CD14-positive monocyte (primary cell): ENCODE measurements at regions not wholly inside any gene's neighbourhood (a gene's known extent, or its start where the extent isn't known, plus 50 kb on each side); places are given as distances from the start of the nearest gene placed in this dataset.

Experiments used
- DNase-seq, 3 donors: peaks; one replicate each; pipeline ENCODE4 v3.0.0-alpha.2; 2011 to 2022
- H2AFZ ChIP-seq: 2 replicates; pipeline ENCODE4 v1.6.0; 2012; ENCODE audit warnings: mild to moderate bottlenecking, low read depth, low read length, inconsistent platforms; ENCODE audit not compliant: insufficient read depth, poor library complexity, severe bottlenecking
- H3K27ac ChIP-seq, 2 donors: 1 replicate in 1 of 2; 2 replicates in 1 of 2; pipeline ENCODE4 v1.5.1; 2012 to 2013; ENCODE audit warnings: low read length in 2 of 2, control low read depth in 1 of 2, inconsistent platforms in 1 of 2, low read depth in 1 of 2, mild to moderate bottlenecking in 1 of 2
- H3K27me3 ChIP-seq, 2 donors: one replicate each; pipeline versions ENCODE4 v1.6.0 to v1.6.1; 2011 to 2013; ENCODE audit warnings: low read length in 2 of 2; ENCODE audit not compliant: control insufficient read depth in 2 of 2, insufficient read depth in 2 of 2
- H3K36me3 ChIP-seq, 2 donors: replicated peaks in 1 of 2; 1 replicate in 1 of 2; 2 replicates in 1 of 2; pipeline versions ENCODE4 v1.5.1 to v1.6.1; 2012 to 2013; ENCODE audit warnings: low read length in 2 of 2, control low read depth in 1 of 2, inconsistent platforms in 1 of 2, mild to moderate bottlenecking in 1 of 2; ENCODE audit not compliant: insufficient read depth in 2 of 2, control insufficient read depth in 1 of 2
- H3K4me1 ChIP-seq, 2 donors: 1 replicate in 1 of 2; 2 replicates in 1 of 2; pipeline versions ENCODE4 v1.5.1 to v1.6.1; 2012 to 2013; ENCODE audit warnings: low read length in 2 of 2, control low read depth in 1 of 2, inconsistent platforms in 1 of 2, mild to moderate bottlenecking in 1 of 2, moderate library complexity in 1 of 2; ENCODE audit not compliant: insufficient read depth in 2 of 2, control insufficient read depth in 1 of 2
- H3K4me2 ChIP-seq: replicated peaks from 2 replicates; pipeline ENCODE3; 2012; ENCODE audit warnings: low read length, moderate library complexity, mild to moderate bottlenecking; ENCODE audit not compliant: poor library complexity, severe bottlenecking; ENCODE audit errors: extremely low read depth
- H3K4me3 ChIP-seq, 3 experiments: fragments of 200-600 bp in 1 of 3; sonication (generic) in 1 of 3; replicated peaks in 1 of 3; 1 replicate in 2 of 3; 2 replicates in 1 of 3; pipeline ENCODE4 v1.5.1; 2011 to 2013; ENCODE audit warnings: low read length in 3 of 3, mild to moderate bottlenecking in 3 of 3, control low read depth in 2 of 3, low read depth in 2 of 3, inconsistent platforms in 1 of 3, moderate library complexity in 1 of 3
- H3K79me2 ChIP-seq: 2 replicates; pipeline ENCODE4 v1.6.0; 2012; ENCODE audit warnings: mild to moderate bottlenecking, control low read depth, inconsistent platforms, low read length, moderate library complexity; ENCODE audit not compliant: insufficient read depth
- H3K9ac ChIP-seq: 2 replicates; pipeline ENCODE4 v1.6.0; 2017; ENCODE audit warnings: low read length, mild to moderate bottlenecking; ENCODE audit not compliant: insufficient read depth, poor library complexity, severe bottlenecking
- H3K9me3 ChIP-seq, 2 donors: replicated peaks in 1 of 2; 1 replicate in 1 of 2; 2 replicates in 1 of 2; pipeline versions ENCODE4 v1.5.1 to v1.6.1; 2012 to 2013; ENCODE audit warnings: low read length in 2 of 2, control low read depth in 1 of 2; ENCODE audit not compliant: control insufficient read depth in 1 of 2, insufficient read depth in 1 of 2
- H4K20me1 ChIP-seq: 2 replicates; pipeline ENCODE4 v1.6.0; 2012; ENCODE audit warnings: mild to moderate bottlenecking, low read length, control low read depth, moderate library complexity; ENCODE audit not compliant: insufficient read depth
- H3K27ac Mint-ChIP-seq, 7 donors: one replicate each; pipeline ENCODE4 v1.8.0; 2020; ENCODE audit warnings: mild to moderate bottlenecking in 7 of 7, mixed read lengths in 7 of 7, moderate library complexity in 6 of 7, inconsistent platforms in 2 of 7
- H3K27me3 Mint-ChIP-seq, 3 donors: one replicate each; pipeline ENCODE4 v1.8.0; 2021 to 2022; ENCODE audit warnings: low read depth in 3 of 3, mild to moderate bottlenecking in 3 of 3, mixed read lengths in 3 of 3, moderate library complexity in 3 of 3, inconsistent platforms in 1 of 3
- H3K36me3 Mint-ChIP-seq, 2 donors: one replicate each; pipeline ENCODE4 v1.8.0; 2020; ENCODE audit warnings: mixed read lengths in 2 of 2, inconsistent platforms in 1 of 2, mild to moderate bottlenecking in 1 of 2
- H3K4me1 Mint-ChIP-seq: one replicate; pipeline ENCODE4 v1.8.0; 2020; ENCODE audit warnings: mild to moderate bottlenecking, mixed read lengths
- H3K4me3 Mint-ChIP-seq, 2 donors: one replicate each; pipeline ENCODE4 v1.8.0; 2020; ENCODE audit warnings: mild to moderate bottlenecking in 2 of 2, mixed read lengths in 2 of 2, moderate library complexity in 1 of 2
- H3K9me3 Mint-ChIP-seq, 7 donors: one replicate each; pipeline ENCODE4 v1.8.0; 2020 to 2022; ENCODE audit warnings: mixed read lengths in 7 of 7, mild to moderate bottlenecking in 6 of 7, moderate library complexity in 6 of 7, inconsistent platforms in 2 of 7
- CTCF ChIP-seq: fragments of 200-600 bp; IDR thresholded peaks from one replicate; pipeline ENCODE4 v1.8.0; 2022; ENCODE audit warnings: antibody characterized with exemption, mild to moderate bottlenecking
- WGBS: methylation state at CpG from one replicate; pipeline ENCODE4 v1.1.5; 2013; ENCODE audit warnings: missing lambda C conversion rate; ENCODE audit not compliant: insufficient coverage; 5-methylcytosine and 5-hydroxymethylcytosine counted together
- intact Hi-C, 2 donors: fragments of 100-400 bp; cut with micrococcal nuclease; formaldehyde crosslinking; loops; one replicate each; pipeline versions ENCODE4 v1.15.0 to v1.15.1; 2023

GRCh38 chr5:175129619-175130018, 314.4 kb downstream of the DRD1 start:
- Histone ChIP-seq H3K27ac (no peak overlapping the region), H3K4me1 (no peaks in the 10 kb centered on the region), H3K79me2 (no peaks in the 10 kb centered on the region), H3K27me3 (no peaks in the 10 kb centered on the region), H3K9ac (no peak overlapping the region), H3K4me3 (no peak overlapping the region), H2AFZ (no peak overlapping the region), H3K9me3 (no peaks in the 10 kb centered on the region), H3K4me2 (no peak overlapping the region), H4K20me1 (no peaks in the 10 kb centered on the region), H3K36me3 (no peaks in the 10 kb centered on the region)
- Mint-ChIP-seq H3K9me3 (peaks cover 0 to 1% (median 0%) of the 10 kb centered on the region in 7 donors), H3K27ac (no peak overlapping the region), H3K27me3 (peaks cover 0 to 2% (median 2%) of the 10 kb centered on the region in 3 donors), H3K36me3 (no peaks in the 10 kb centered on the region), H3K4me1 (no peaks in the 10 kb centered on the region), H3K4me3 (no peak overlapping the region)
- intact Hi-C loops, result no loop called here
- DNase-seq, result no peak
- TF ChIP-seq CTCF, result no peak
- WGBS, result 92% methylated on average over 2 of the region's 4 CpGs

- H3K27me3 ChIP-seq, result no peaks in the 10 kb centered on the region
- DNase-seq, result no peak
- no peak overlapping the region for H3K4me3 Mint-ChIP-seq
- no peak overlapping the region for H3K27ac ChIP-seq
- no peaks in the 10 kb centered on the region for H3K4me1 ChIP-seq
- H3K27ac Mint-ChIP-seq, result no peak overlapping the region
- no peak overlapping the region for H3K4me2 ChIP-seq
- H3K4me1 Mint-ChIP-seq, result no peaks in the 10 kb centered on the region
- no peaks in the 10 kb centered on the region for H3K9me3 ChIP-seq
- H3K36me3 Mint-ChIP-seq, result no peaks in the 10 kb centered on the region
- H3K9ac ChIP-seq, result no peak overlapping the region
- no peaks in the 10 kb centered on the region for H3K79me2 ChIP-seq
- H3K9me3 Mint-ChIP-seq, result peaks cover 0 to 1% (median 0%) of the 10 kb centered on the region in 7 donors
- H3K27me3 Mint-ChIP-seq, result peaks cover 0 to 2% (median 2%) of the 10 kb centered on the region in 3 donors
- no peak overlapping the region for H2AFZ ChIP-seq
- no peak overlapping the region for H3K4me3 ChIP-seq
- H3K36me3 ChIP-seq, result no peaks in the 10 kb centered on the region
- no peak for TF ChIP-seq CTCF
- intact Hi-C loops, result no loop called here
- no peaks in the 10 kb centered on the region for H4K20me1 ChIP-seq
- no CpG with 5 or more reads among the region's 4 CpGs for WGBS
Observed at GRCh38 chr5:175129121-175129520, 314.9 kb downstream of the DRD1 start.
